ENCODE measurements at regions not wholly inside any gene's neighbourhood (a gene's known extent, or its start where the extent isn't known, plus 50 kb on each side); places are given as distances from the start of the nearest gene placed in this dataset.
"Not testable (repeated sequence)": the region's sequence is repeated elsewhere in the genome, so short reads cannot be mapped to it uniquely, and the experiment has no call there.

- 90 to 91% methylated on average over 2 of the region's 2 CpGs for WGBS, 2 donors
- Histone ChIP-seq H3K4me3 (ENCODE audit: low read length in 2 of 2) (no peak overlapping the region), H3K36me3 (ENCODE audit: control insufficient read depth in 1 of 2, insufficient read depth in 2 of 2, low read length in 1 of 2) (no peaks in the 10 kb centered on the region), H3K27me3 (ENCODE audit: control insufficient read depth in 1 of 2, insufficient read depth in 2 of 2, low read length in 1 of 2) (no peaks in the 10 kb centered on the region), H3K27ac (ENCODE audit: low read depth in 1 of 2, low read length in 2 of 2) (no peak overlapping the region), H3K4me1 (ENCODE audit: control insufficient read depth in 1 of 2, insufficient read depth in 2 of 2, low read length in 2 of 2) (no peaks in the 10 kb centered on the region), H3K9me3 (ENCODE audit: control insufficient read depth, low read length) (no peaks in the 10 kb centered on the region)
- no peak for ATAC-seq (ENCODE audit: low FRiP score)
- no peak for DNase-seq
- intact Hi-C loops (cut with DNase I): no loop called here
Measured at GRCh38 chr20:48525400-48525799, 302.4 kb downstream of the PREX1 start.

- no peak for ATAC-seq (ENCODE audit: low FRiP score)
- no peak for DNase-seq
- H3K27me3 ChIP-seq (ENCODE audit: control insufficient read depth in 1 of 2, insufficient read depth in 2 of 2, low read length in 1 of 2): no peaks in the 10 kb centered on the region
- H3K9me3 ChIP-seq (ENCODE audit: control insufficient read depth, low read length): no peaks in the 10 kb centered on the region
- H3K36me3 ChIP-seq (ENCODE audit: control insufficient read depth in 1 of 2, insufficient read depth in 2 of 2, low read length in 1 of 2): no peaks in the 10 kb centered on the region
- 76 to 83% methylated on average over 5 of the region's 5 CpGs for WGBS, 2 donors
- intact Hi-C loops (cut with DNase I): no loop called here
- no peaks in the 10 kb centered on the region for H3K4me1 ChIP-seq (ENCODE audit: control insufficient read depth in 1 of 2, insufficient read depth in 2 of 2, low read length in 2 of 2)
- no peak overlapping the region for H3K27ac ChIP-seq (ENCODE audit: low read depth in 1 of 2, low read length in 2 of 2)
- no peak overlapping the region for H3K4me3 ChIP-seq (ENCODE audit: low read length in 2 of 2)
Measured at GRCh38 chr20:48524582-48524981, 303.2 kb downstream of the PREX1 start.

- no peaks in the 10 kb centered on the region for H3K27me3 ChIP-seq (ENCODE audit: control insufficient read depth in 1 of 2, insufficient read depth in 2 of 2, low read length in 1 of 2)
- DNase-seq: no peak
- no peaks in the 10 kb centered on the region for H3K9me3 ChIP-seq (ENCODE audit: control insufficient read depth, low read length)
- H3K4me3 ChIP-seq (ENCODE audit: low read length in 2 of 2): no peak overlapping the region
- no peak overlapping the region for H3K27ac ChIP-seq (ENCODE audit: low read depth in 1 of 2, low read length in 2 of 2)
- intact Hi-C loops (cut with DNase I): no loop called here
- ATAC-seq (ENCODE audit: low FRiP score): no peak
- H3K36me3 ChIP-seq (ENCODE audit: control insufficient read depth in 1 of 2, insufficient read depth in 2 of 2, low read length in 1 of 2): no peaks in the 10 kb centered on the region
- H3K4me1 ChIP-seq (ENCODE audit: control insufficient read depth in 1 of 2, insufficient read depth in 2 of 2, low read length in 2 of 2): no peaks in the 10 kb centered on the region
- WGBS, 2 donors: 60 to 76% methylated on average over 6 of the region's 6 CpGs
Measured at GRCh38 chr20:48523191-48523995, 304.4 kb downstream of the PREX1 start.

- no peaks in the 10 kb centered on the region for H3K27me3 ChIP-seq (ENCODE audit: control insufficient read depth in 1 of 2, insufficient read depth in 2 of 2, low read length in 1 of 2)
- 67 to 68% methylated on average over 5 of the region's 5 CpGs for WGBS, 2 donors
- intact Hi-C loops (cut with DNase I): no loop called here
- no peak overlapping the region for H3K4me3 ChIP-seq (ENCODE audit: low read length in 2 of 2)
- no peaks in the 10 kb centered on the region for H3K9me3 ChIP-seq (ENCODE audit: control insufficient read depth, low read length)
- H3K4me1 ChIP-seq (ENCODE audit: control insufficient read depth in 1 of 2, insufficient read depth in 2 of 2, low read length in 2 of 2): no peaks in the 10 kb centered on the region
- ATAC-seq (ENCODE audit: low FRiP score): no peak
- DNase-seq: no peak
- no peaks in the 10 kb centered on the region for H3K36me3 ChIP-seq (ENCODE audit: control insufficient read depth in 1 of 2, insufficient read depth in 2 of 2, low read length in 1 of 2)
- no peak overlapping the region for H3K27ac ChIP-seq (ENCODE audit: low read depth in 1 of 2, low read length in 2 of 2)
Measured at GRCh38 chr20:48521121-48521520, 306.7 kb downstream of the PREX1 start.

- H3K4me3 ChIP-seq (ENCODE audit: low read length in 2 of 2); H3K27me3 ChIP-seq (ENCODE audit: control insufficient read depth in 1 of 2, insufficient read depth in 2 of 2, low read length in 1 of 2); H3K36me3 ChIP-seq (ENCODE audit: control insufficient read depth in 1 of 2, insufficient read depth in 2 of 2, low read length in 1 of 2); ATAC-seq (ENCODE audit: low FRiP score); H3K27ac ChIP-seq (ENCODE audit: low read depth in 1 of 2, low read length in 2 of 2); H3K4me1 ChIP-seq (ENCODE audit: control insufficient read depth in 1 of 2, insufficient read depth in 2 of 2, low read length in 2 of 2); H3K9me3 ChIP-seq (ENCODE audit: control insufficient read depth, low read length): not testable (repeated sequence)
- WGBS, 2 donors: 65 to 70% methylated on average over 11 of the region's 11 CpGs
- peak in 1 of 2 donors; percentile 56 for DNase-seq
- intact Hi-C loops (cut with DNase I): loop anchor here (5.0 kb wide), 2 partner anchors 619 to 624 kb away; no protein-coding TSS in a partner anchor
Measured at GRCh38 chr20:48516196-48516595, 311.6 kb downstream of the PREX1 start.

- H3K27me3 ChIP-seq (ENCODE audit: control insufficient read depth in 1 of 2, insufficient read depth in 2 of 2, low read length in 1 of 2); ATAC-seq (ENCODE audit: low FRiP score); intact Hi-C loops (cut with DNase I); H3K9me3 ChIP-seq (ENCODE audit: control insufficient read depth, low read length); H3K4me3 ChIP-seq (ENCODE audit: low read length in 2 of 2); DNase-seq; H3K27ac ChIP-seq (ENCODE audit: low read depth in 1 of 2, low read length in 2 of 2); H3K4me1 ChIP-seq (ENCODE audit: control insufficient read depth in 1 of 2, insufficient read depth in 2 of 2, low read length in 2 of 2); H3K36me3 ChIP-seq (ENCODE audit: control insufficient read depth in 1 of 2, insufficient read depth in 2 of 2, low read length in 1 of 2): not testable (repeated sequence)
- WGBS, 2 donors: 70 to 76% methylated on average over 10 of the region's 12 CpGs
Measured at GRCh38 chr20:48514577-48514976, 313.2 kb downstream of the PREX1 start.

GRCh38 chr20:48512539-48512938, 315.3 kb downstream of the PREX1 start:
- H3K36me3 ChIP-seq (ENCODE audit: control insufficient read depth in 1 of 2, insufficient read depth in 2 of 2, low read length in 1 of 2); H3K4me1 ChIP-seq (ENCODE audit: control insufficient read depth in 1 of 2, insufficient read depth in 2 of 2, low read length in 2 of 2); ATAC-seq (ENCODE audit: low FRiP score); H3K4me3 ChIP-seq (ENCODE audit: low read length in 2 of 2); H3K27me3 ChIP-seq (ENCODE audit: control insufficient read depth in 1 of 2, insufficient read depth in 2 of 2, low read length in 1 of 2); DNase-seq; intact Hi-C loops (cut with DNase I); H3K9me3 ChIP-seq (ENCODE audit: control insufficient read depth, low read length); H3K27ac ChIP-seq (ENCODE audit: low read depth in 1 of 2, low read length in 2 of 2): not testable (repeated sequence)
- WGBS, 2 donors: 83 to 87% methylated on average over 14 to 15 of the region's 16 CpGs

GRCh38 chr20:48505066-48505465, 322.7 kb downstream of the PREX1 start:
- H3K36me3 ChIP-seq (ENCODE audit: control insufficient read depth in 1 of 2, insufficient read depth in 2 of 2, low read length in 1 of 2); H3K4me1 ChIP-seq (ENCODE audit: control insufficient read depth in 1 of 2, insufficient read depth in 2 of 2, low read length in 2 of 2); intact Hi-C loops (cut with DNase I); ATAC-seq (ENCODE audit: low FRiP score); H3K4me3 ChIP-seq (ENCODE audit: low read length in 2 of 2); H3K9me3 ChIP-seq (ENCODE audit: control insufficient read depth, low read length); H3K27me3 ChIP-seq (ENCODE audit: control insufficient read depth in 1 of 2, insufficient read depth in 2 of 2, low read length in 1 of 2); H3K27ac ChIP-seq (ENCODE audit: low read depth in 1 of 2, low read length in 2 of 2); DNase-seq: not testable (repeated sequence)
- WGBS, 2 donors: 81% methylated on average over 11 to 12 of the region's 12 CpGs

- ATAC-seq (ENCODE audit: low FRiP score): no peak
- DNase-seq: no peak
- no peaks in the 10 kb centered on the region for H3K9me3 ChIP-seq (ENCODE audit: control insufficient read depth, low read length)
- no peaks in the 10 kb centered on the region for H3K36me3 ChIP-seq (ENCODE audit: control insufficient read depth in 1 of 2, insufficient read depth in 2 of 2, low read length in 1 of 2)
- intact Hi-C loops (cut with DNase I): no loop called here
- WGBS, 2 donors: 39 to 53% methylated on average over 14 of the region's 14 CpGs
- H3K4me3 ChIP-seq (ENCODE audit: low read length in 2 of 2): no peak overlapping the region
- H3K27ac ChIP-seq (ENCODE audit: low read depth in 1 of 2, low read length in 2 of 2): no peak overlapping the region
- H3K4me1 ChIP-seq (ENCODE audit: control insufficient read depth in 1 of 2, insufficient read depth in 2 of 2, low read length in 2 of 2): no peaks in the 10 kb centered on the region
- H3K27me3 ChIP-seq (ENCODE audit: control insufficient read depth in 1 of 2, insufficient read depth in 2 of 2, low read length in 1 of 2): no peaks in the 10 kb centered on the region
Measured at GRCh38 chr20:48503166-48503815, 324.5 kb downstream of the PREX1 start.

All from aorta (tissue), 5 donors.